Stimulated activated CD8-positive, alpha-beta memory T cell treated with anti-CD3 and anti-CD28 coated beads, Interleukin-4, amount 100 ng/mL, for 24 hours (primary cell): ENCODE measurements at regions not wholly inside any gene's neighbourhood (a gene's known extent, or its start where the extent isn't known, plus 50 kb on each side); places are given as distances from the start of the nearest gene placed in this dataset.

Source experiments
- DNase-seq: peaks from one replicate; pipeline ENCODE4 v3.0.0-alpha.2; 2020; ENCODE audit warnings: low read depth

DNA sequence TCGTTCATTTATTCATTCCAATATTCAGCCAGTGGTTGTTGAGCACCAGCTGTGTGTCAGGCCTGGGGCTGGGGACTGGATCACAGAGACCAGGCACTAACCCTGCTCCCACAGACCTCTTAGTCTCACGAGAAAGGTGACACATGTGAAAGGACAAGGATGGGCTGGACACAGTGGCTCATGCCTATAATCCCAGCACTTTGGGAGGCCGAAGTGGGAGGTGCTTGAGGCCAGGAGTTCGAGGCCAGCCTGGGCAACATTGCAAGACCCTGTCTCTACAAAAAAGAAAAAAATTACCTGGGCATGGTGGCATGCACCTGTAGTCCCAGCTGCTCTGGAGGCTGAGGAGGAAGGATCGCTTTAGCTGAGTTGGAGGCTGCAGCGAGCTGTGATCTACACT lies 105.9 kb upstream of the SDK1 start:
- no peak for DNase-seq

DNA sequence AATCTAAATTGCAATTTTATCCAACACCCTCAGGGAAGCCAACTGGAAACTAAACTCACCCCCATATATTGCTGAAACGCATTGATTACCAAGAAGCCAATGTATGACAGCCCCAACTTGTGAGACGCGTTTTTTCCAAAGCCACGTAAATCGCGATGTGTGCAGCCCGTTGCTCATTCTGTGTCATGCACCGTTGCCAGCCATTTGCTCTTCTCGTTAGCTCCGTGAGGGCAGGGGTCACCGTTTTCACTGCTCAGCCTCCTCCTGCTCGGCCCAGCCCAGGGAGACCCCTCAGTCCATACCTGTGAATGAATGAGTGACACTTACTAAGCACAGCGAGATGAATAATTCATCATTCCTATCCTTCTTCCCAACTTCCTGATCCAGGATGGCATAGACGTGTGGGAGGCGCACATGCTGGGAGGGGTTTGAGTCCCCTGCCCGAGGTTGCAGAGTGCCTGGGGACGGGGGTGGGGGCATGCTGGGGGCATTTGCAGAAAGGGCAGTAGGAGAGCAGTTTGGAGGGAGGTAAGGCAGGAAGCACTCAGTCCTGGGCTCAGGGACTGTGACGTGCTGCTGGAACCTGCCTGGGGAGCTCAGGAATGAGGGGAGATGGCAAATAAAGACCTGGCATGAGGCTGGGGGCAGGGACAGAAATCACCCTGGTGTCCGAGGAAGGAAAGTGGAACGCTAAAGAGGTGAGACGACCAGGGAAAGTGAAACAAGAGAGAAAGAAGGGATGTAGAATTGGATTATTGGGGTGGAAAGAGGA lies 104.2 kb upstream of the SDK1 start:
- no peak for DNase-seq

DNA sequence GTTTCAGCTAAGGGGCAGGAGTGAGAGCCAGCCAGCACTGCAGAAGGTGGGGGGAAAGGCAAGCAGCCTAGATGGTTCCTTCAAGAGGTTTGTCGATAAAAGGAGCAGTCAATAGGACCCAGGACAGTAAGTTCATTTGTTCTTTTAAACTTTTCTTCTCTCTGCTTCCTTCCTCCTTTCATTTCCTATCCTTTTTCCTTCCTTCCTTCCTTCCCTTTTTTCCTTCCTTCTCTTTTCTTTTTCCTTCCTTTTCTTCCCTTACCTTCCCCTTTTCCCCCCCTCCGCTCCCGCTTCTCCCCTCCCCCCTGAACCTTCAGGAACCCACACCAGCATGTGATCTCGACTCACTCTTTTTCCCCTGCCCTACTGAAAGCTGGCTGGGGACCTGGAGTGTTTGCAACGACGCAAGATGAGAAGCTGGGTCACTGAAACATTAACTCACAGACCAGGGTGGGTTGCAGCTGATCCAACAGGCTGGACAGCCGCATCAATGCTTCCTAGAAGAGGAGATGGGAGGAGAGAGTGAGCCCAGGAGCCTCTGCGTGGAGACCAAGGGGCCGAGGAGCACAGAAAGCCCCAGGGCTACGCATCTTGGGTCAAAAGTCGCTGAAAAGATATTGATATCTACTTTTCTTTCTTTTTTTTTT lies 103.4 kb upstream of the SDK1 start:
- no peak for DNase-seq

DNA sequence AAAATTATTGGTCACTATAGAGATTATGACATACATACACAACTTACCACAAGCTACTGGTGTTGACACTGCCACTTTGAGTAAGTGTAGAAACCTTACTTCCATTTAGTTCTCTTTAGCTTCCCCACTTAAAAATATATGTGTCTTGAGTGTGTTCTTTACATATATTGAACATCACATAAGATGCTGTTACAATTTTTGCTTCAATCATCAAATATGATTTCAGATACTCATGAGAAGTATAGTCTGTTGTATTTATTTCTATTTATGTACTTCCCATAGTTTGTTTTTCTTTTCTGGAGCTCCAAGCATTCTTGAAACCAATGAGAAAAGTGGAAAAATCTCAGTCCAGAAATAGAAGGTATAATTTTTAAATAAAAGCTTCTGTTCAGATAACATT lies 102.7 kb upstream of the SDK1 start:
- DNase-seq = no peak

DNA sequence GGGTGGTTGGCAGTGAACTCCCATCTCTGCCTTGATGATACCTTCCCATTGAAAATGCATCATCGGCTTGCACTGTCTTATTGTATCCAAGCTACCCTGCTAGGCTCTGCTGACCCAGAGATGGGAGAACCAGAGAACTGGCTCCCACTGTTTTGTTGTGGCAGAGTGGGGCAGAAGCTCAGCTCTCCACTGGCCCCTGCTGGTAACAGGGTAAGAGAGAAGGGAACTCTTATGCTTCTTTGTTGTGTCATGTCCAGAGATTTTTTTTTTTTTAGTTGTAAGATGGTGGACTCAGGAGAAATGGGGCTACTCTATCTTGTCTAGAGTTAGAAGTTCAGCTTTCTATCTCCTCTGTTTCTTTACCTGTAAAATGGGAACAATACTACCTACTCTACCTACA lies 100.5 kb upstream of the SDK1 start:
- DNase-seq = no peak

DNA sequence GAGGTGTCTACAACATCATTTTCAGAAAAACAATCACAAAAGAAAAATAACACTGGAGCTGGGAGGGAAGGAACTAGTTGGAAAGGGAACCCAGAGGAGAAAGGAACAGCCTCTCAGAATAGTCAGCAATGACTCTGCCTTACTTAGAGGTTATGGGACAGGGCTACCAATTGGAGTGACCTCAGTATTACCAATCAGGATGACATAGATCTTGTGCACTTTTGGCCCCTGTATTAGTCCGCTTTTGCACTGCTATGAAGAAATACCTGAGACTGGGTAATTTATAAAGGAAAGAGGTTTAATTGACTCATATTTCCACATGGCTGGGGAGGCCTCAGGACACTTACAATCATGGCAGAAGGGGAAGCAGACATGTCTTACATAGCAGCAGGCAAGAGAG lies 99.7 kb upstream of the SDK1 start:
- no peak for DNase-seq

DNA sequence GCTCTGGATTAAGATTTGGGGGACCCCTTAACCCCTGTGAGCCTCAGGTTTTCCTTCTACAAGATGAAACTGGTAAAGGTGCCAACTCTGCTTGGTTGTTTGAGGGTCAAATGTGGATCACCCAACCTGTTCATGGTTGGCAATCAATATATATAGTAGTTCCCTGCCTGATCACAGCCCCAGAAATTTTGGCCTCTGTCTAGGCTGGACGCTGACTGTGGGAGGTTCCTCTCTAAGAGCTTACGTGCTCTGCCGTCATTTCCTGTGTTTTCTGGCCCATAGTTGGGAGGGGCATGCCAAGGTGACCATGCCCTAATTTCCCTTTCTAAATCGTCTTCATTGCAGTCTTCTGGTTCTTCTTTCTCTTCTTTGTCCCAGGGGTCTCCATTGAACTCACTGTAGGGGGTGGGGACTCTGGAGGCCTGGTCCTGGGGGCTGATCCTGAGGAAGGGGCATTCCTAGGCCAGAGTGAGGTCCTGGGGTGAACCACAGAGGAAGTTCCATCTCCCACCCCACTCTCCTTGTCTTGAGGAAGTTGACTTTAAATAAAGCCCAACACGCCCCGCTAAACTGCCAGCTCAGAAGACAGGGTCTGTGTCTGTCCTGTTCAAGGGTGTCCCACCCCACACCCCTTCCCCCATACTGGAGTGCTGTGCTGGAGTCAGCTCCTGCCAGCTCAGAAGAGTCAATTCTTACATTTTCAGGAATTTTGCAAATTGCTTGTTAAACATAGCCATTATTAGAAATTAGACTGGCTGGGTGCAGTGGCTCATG lies 98.9 kb upstream of the SDK1 start:
- no peak for DNase-seq

DNA sequence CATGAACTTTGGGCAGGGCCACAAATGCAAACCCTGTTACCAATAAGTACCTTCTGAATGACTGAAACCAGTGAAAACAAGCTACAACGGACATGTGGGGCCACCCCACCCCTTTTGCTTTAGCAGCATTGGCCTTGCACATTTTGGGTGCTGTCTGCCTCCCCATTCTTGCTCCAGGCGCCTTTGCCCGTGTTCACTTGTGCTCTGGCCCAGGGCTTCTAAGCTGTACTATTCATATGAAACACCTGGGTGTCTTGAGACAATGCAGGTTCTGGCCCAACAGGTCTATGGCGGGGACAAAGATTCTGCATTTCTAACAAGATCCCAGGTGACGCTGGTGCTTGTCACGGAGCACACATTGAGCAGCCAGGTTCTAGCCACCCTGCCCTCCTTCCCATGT lies 96.5 kb upstream of the SDK1 start:
- no peak for DNase-seq

DNA sequence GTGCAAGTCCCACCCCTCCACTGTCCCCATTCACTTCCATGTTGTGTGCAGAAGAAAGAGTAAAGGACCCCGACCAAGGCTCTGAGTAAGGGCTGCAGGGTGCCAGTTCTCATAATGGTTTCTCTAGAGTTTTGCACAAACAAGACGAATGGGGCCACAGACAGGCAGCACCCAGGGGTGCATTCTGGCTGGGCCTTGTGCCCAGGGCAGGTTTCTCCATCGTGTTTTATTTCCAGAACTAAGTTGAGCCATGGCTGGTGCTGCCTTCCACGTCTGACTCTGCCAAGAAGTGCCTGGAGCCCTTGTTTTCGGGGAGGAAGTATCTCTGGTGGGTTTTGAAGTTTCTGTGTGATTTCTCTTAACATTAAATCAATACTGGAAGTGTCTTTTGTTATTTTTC lies 95.0 kb upstream of the SDK1 start:
- DNase-seq = no peak

DNA sequence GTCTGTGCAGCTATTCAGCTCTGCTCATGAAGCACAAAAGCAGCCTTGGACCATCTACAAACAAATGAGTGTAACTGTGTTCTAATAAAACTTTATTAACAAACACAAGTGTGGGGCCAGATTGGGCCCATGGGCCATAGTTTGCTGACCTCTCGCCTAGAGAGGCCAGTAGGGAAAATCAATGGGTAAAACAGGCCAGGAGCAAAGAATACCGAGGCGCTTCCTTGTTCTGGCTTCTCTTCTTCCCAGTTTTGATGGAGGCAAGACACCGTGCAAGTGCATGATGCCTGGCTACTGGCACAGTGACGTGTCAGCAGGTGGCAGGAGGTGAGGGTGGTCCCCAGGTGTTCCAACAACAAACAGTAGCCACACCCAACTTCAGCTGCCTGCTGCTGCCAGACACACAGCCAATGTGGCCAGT lies 94.3 kb upstream of the SDK1 start:
- no peak for DNase-seq

DNA sequence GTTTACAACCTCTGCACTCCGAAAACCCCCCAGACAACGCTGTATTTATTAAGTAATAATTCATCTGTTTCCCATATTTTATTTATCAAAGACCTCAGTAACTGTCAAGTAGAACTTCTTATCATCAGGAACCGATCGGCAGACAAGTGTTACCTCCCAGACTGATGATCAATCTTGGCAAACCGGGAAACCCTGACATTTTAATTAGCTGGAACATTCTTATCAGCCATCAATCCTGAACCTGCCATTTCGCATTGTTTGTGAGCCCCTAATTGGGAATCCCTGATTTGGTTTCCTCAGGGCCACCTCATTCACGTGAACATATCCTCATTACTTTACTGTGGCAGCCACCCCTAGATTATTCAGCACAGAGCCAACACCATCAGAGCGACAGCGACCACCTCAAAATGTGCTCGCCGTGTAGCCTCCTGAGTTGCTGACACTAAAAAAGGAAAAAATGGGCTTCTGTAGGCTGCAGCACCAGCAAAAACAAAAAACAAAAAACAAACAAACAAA lies 93.6 kb upstream of the SDK1 start:
- no peak for DNase-seq

DNA sequence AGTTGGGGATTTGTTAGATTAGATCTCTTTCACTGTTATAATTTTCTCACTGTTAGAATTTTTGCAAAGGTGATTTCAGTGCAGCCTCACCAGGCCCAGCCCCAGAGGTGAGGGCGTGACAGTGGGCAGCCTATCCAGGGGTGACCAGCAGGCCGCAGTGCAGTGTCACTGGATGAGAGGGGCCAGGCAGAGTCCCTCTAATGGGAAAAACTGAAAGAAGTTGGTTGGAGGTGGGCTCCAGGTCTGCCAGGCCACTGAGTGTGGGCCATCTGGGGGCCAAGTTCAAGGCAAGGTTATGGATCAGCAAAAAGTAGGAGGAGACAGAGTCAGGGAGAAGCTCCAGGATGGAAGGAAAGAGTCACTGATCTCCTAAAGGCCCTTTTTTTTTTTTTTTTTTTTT lies 90.5 kb upstream of the SDK1 start:
- DNase-seq = no peak

DNA sequence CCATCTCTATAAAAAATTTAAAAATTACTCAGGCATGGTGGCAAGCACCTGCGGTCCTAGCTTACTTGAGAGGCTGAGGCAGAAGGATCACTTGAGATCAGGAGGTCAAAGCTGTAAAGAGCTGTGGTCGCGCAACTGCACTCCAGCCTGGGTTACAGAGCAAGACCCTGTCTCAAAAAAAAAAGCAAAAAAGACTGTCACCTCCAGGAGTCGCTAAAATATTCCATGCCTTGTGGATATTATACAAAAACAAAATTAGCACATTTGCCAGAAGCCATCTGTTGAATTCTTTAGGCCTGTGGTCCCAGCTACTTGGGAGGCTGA lies 87.0 kb upstream of the SDK1 start:
- no peak for DNase-seq

DNA sequence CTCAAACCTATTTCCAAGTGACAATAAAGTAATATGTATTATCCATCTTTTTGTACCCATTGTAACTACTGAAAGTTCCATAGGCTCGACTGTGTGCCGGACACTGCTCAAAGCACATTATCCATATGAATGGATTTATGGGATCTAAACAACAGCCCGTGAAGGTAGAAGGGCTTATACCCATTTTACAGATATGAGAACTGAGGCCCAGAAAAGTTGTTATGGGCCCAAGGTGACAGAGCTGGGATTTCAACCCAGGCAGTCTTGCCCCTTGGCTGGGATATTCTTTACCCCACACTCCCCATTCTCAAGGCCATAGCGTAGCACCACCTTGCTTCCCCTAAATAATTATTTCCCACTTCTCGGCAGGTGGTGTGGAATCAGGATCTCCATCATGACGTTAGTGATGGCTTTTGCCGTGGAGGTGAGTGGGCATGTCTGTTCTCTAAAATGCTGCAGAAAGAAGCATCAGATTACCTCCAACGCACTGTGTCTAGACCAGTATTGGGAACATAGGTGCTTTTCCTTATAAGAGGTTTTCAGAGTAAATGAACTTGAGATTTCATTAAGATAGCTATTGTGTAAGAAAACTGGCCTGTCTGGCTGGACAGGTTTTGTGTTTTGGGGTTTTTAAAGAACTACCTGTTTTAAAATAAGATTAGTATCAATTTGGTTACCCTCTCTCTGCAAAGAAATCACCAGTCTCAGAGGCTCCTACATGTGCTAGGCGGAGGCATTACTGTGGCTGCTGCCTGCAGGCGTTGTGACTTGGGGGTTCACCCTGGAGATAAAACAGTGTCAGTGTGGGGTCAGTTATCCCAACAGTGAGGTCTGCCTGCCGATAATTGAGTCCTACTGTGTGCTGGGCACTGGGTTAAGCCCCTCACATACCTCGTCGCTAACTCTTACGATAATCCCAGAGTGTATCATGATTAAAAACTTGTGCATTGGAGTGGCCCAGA lies 85.1 kb upstream of the SDK1 start:
- no peak for DNase-seq

DNA sequence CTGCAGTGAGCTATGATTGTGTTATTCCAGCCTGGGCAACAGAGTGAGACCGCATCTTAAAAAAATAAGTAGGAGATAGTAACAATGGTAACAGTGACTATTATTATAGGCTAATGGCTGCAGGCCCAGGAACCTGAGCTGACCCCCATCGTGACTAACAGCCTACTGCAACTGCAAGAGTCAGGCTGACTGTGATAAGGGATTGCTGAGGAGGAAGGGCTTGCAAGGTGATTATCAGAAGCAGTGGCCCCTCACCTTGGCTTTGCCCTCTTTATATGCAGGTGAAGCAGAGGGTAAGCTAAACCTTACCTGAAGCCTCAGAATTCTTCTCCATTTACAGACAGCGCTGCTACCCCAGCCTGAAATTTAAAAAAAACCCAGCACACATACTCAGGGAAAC lies 83.9 kb upstream of the SDK1 start:
- no peak for DNase-seq

DNA sequence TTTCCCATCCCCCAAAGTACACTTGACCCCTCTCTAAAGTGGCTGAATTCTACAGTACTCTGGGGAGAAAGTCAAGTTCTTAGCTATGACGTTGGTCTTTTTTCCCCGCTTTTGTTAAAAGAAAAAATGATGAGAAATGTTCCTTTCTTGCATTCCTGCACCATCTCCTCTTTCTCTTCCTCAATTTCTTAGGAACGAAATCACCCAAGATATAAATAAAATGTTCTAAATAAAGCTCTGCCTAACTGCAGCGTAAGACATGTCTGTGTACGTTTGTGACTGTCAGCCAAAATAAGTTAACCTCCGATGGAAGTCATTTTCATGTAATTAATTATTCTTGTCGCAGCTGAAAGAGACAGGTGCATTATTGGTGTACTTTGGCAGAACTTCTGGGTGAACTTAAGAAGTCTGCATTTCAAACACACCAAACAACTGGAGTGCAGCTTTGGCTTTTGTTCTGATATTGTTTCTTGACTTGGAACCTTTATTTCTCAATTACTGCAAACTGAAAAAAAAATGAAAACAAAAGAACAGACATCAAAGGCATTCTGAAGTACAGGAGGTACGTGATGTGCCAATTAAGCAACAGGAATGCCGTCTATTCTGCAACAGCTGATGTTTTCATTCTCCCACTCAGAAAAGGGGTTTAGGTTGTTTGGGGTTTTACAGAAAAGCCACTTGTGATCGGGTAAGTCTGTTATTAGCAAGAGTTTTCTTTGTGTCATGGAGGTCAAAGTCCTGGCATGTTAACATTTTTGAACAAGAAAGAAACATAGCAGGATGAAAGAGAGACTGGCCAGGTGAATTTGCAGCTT lies 82.4 kb upstream of the SDK1 start:
- no peak for DNase-seq

DNA sequence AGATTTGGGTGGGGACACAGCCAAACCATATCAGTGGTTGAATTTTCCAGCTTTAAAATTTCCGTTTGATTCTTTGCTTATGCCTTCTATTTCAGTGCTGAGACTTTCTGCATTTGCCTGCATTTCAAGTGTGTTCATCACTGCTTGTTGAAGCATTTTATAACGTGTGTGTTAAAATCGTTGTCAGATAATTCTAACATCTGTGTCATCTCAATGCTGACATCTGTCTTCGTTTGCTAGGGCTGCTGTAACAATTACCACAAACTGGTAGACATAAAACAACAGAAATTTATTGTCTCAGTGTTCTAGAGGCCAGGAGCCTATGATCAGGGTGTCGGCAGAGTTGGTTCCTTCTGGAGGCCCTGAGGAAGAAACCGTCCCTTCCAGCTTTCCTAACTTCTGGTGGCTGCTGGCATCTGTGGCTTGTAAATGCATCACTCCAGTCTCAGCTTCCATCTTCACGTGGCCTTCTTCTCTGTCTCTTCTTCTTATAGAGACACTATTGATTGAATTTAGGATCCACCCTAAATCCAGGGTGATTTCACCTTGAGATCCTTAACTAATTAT lies 71.1 kb upstream of the SDK1 start:
- DNase-seq = no peak

DNA sequence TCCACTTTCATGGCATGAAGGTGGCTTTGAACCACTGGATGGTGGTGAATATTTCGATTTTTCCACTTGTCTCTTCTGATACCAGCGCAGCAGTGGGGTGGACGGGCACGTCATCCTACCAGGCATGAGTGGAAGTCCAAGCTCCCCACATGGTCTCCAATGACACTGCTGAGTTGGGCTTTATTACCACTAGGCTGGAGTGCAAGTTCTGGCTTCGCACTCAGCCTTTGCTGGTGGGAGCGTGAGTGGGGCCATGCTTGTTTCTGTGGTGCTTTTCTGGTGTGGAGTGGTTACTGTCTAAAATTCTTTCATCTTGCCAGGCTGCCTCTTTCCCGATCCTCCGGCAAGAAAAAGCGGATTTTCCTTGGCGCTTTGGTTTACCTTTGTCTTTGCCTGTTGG lies 70.1 kb upstream of the SDK1 start:
- no peak for DNase-seq

DNA sequence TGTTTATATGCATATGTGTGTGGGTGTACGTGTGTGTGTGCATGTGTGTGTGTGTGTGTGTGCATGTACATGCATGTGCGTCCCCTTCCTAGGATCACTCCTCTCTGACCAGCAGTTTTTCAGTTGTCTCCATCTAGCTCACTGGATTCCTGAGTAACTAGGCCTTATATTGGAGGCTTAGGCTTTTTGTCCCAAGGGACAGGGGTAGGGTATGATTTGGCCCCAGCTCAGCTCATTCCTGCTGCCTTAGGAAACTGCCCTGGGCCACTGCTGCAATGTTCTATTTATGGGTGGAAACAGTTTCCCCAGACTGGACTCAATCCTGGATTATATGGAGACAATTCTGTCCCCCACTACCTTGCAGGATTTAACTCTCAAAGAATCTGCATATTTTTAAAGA lies 68.8 kb upstream of the SDK1 start:
- DNase-seq = no peak

DNA sequence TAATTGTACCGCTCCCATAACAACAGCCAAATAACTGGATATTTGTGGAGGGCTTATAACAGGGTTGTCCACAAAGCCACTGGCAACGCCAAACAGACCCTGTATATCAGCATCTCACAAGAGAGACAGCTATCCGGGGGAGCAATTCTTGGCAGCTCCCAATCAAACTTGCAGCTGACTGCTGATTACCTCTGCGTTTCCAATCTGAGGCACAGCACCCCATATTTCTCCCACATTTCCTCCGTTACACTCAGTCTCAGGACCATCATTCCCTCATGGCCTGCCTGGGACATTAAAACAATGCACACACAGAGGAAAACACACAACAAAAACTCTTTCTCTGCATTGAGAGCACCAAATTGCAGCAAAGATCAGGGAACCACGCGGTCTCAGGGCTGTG lies 67.8 kb upstream of the SDK1 start:
- no peak for DNase-seq

DNA sequence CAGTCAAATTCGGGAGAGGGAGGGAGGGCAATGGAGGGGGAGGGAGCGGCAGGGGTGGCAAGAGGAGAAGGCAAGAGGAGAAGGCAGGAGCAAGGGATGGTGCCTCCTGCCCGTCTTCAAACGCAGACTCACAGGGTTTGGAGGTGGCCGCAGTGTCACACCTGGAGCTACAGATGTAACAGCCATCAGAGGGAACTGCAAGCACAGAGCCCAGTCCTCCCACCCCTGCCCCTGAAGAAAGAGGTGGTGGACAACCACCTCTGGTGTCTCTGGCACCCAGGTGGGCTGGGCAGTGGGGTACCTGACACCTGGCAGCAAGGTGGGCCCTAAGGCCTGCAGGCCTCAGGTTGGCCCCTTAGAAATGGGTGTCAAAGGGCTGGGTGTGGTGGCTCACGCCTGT lies 67.0 kb upstream of the SDK1 start:
- DNase-seq = no peak
